ENCODE measurements at regions not wholly inside any gene's neighbourhood (a gene's known extent, or its start where the extent isn't known, plus 50 kb on each side); places are given as distances from the start of the nearest gene placed in this dataset.

DNA sequence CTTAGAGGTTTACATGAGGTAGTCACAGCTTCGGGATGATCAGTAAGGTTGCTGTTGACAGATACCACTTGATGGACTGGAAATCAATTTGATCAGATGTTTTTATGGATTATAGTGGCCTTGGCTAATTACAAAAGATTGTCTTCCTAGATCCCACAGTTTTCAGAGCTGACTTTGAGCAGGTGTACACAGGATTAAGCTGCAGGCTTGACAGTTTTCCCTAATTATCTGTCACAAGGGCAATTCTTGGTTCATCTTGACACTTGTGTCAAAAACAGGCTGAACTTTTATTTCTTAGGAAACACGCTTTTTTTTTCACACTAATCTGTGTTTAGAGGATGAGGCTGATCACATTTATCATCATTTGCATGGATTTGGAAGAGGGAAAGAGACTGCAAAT lies 824.0 kb upstream of the PIK3C3 start:
- no peak for DNase-seq (ENCODE audit: low read depth)
- no peak overlapping the region for H3K4me3 ChIP-seq (ENCODE audit: low read depth, low read length)

DNA sequence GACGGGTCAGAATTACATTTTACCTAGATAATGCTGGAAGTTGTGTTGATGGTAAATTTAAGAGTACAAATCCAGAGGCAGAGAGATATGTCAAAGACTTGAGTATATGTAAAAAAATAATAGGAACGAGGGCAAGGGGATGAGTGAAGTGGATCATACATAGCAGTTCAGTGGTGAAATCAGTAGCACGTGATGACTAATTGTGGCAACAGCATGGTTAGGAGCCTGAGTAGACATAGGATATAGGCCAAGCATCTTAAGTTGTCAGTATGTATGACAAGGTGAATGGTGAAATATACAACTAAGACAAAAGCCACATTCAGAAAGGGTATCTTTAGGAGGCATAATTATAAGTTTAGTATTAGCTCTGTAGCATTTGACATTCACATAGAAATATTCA lies 826.5 kb upstream of the PIK3C3 start:
- no peak for DNase-seq (ENCODE audit: low read depth)
- H3K4me3 ChIP-seq (ENCODE audit: low read depth, low read length) = no peak overlapping the region

DNA sequence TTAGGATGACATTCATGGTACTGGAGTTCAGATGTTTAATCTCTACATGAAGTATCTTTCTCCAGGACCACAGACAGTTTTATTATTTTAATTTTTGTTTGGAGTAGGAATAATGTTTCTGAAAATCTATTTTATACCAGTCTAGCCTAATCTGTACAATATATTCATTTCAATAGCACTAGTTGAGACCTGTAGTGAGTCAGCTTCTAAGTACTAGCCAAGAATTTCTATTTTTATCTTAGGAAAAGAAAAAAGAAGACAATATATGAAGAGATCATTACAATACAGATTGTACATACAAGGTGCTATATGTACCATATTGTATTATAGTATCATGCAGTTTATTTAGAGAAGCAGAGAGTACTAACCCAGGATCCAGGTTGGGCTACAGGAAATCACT lies 826.9 kb upstream of the PIK3C3 start:
- no peak for DNase-seq (ENCODE audit: low read depth)

DNA sequence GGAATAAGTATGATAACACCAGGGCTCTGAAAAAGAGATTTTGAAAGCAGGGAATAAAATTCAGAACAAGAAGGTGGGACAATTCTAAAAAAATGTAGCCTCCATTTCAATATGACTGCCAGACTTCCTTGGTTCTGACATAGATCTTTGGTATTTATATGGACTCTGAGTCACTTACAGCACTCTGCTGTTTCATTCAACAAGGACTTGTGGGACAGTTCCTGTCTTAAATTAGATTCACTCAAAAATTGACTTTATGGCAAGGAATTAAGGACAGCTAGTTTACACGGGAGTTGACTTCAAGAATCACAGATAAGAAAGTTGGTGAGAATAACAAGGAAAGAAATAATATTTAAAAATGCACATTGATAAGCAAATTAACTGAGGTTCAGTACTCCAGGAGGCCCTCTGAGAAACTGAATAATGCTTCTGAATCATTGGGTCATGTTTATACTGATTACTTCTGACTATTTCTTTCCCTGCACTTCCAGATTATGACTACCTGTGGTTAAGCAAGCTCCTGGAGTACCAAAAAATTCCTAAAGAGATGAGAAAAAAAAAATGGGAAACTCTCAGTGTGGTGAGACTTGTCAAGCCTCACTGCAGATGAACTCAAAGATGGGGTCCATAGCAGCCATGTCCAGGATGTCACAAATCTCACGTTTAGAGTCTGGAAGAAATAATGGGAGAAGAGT lies 828.3 kb upstream of the PIK3C3 start:
- no peak for DNase-seq (ENCODE audit: low read depth)

More for the DNA sequence above, 826.9 kb upstream of the PIK3C3 start:
- no peak overlapping the region for H3K4me3 ChIP-seq (ENCODE audit: low read depth, low read length)

DNA sequence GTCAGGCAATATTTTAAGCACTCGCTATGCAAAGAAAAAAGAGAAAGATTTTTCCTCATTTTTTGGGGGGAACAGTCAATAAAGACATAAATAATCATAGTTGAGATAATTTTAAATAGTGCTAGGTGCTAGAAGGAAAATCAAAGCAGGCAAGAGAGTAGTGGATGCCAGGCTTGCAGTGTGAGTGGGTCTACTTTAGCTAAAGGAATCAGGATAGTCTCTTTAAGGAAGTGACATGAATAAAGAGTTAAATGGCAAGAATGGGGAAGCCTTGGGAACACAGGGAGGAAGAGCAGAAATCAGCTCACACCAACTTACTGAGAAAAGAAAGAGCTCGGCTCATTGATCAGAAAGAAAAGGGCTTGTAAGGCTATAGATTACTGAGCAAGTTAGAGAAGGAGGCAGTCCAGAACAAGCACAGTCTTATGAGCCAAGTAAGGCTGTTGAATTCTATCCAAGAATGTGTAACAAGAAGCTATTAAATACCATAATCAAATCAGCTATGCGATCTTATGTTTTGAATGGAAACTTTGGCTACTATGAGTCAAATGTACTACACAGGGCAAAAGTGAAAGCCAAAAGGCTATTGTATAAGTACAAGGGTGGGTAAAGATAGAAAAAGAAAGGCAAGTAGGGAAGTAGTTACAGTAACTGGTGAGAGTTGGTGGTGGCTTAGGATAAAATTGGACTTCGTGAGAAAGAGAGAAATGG lies 833.8 kb upstream of the PIK3C3 start:
- peak; percentile 65 for DNase-seq (ENCODE audit: low read depth)
- no peak overlapping the region for H3K4me3 ChIP-seq (ENCODE audit: low read depth, low read length)

More for the DNA sequence above, 828.3 kb upstream of the PIK3C3 start:
- no peak overlapping the region for H3K4me3 ChIP-seq (ENCODE audit: low read depth, low read length)

DNA sequence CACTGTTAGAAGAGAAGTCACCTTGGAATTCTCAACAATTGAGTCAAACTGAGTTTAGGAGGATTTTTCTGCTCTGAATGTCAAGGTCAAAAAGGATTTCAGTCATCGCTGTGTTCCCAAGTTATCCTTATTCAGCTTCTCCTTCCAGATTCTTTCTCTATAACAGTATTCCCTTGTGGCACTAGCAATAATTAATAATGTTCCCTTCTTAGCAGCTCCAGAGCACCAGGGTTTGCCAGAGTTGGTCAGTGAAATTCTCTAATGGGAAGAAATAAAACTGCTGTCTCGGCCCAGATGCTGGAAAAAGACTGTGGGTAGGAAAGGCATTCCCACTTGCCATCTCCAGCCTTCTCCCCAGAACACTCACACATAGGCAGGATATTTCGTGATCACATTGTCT lies 836.0 kb upstream of the PIK3C3 start:
- H3K4me3 ChIP-seq (ENCODE audit: low read depth, low read length) = no peak overlapping the region
- DNase-seq (ENCODE audit: low read depth) = no peak

DNA sequence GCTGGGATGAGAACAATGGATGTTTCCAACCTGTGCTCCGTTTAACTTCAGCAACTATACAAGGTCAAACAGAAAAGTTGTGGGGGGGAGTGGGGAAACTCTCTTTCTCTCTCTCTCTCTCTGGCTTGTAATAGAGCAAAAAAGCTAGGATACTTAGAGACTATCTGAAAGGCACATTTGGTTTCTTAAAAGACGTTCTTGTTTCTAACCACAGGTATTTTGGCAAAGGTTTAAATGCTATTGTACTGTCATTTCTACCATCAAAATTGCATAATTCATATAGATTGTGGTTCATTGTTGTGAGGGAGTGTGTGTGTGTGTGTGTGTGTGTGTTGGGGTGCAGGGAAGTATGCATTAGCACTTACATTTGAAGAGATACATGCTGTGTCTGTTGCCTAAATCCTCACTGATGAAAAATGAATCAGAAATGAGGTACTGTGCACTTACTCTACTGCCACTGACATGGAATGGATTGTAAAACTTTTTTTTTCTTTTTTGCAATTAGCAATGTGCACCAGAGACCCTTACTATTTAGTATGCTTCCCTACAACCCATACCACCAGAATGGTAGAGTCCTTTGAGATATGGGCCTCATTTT lies 841.0 kb upstream of the PIK3C3 start:
- no peak overlapping the region for H3K4me3 ChIP-seq (ENCODE audit: low read depth, low read length)
- DNase-seq (ENCODE audit: low read depth) = peak; percentile 69

DNA sequence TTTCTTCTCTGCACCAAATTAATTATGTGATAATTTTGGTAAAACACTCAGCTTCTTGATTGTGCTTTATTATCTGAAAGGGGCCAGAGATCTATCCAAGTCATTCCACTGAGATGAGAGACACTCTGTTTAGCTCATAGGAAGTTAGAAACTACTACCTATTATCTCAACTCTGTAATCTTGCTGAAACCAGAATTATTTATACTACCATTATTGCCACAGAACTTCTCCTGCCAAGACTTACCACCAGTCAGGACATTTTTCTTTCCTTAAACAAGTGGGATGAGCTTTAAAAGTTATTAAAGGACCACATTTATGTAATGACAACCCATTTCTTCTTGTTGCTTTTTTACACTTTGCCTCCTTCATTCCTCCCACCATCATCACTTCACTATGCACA lies 855.6 kb upstream of the PIK3C3 start:
- H3K4me3 ChIP-seq (ENCODE audit: low read depth, low read length) = no peak overlapping the region
- no peak for DNase-seq (ENCODE audit: low read depth)

DNA sequence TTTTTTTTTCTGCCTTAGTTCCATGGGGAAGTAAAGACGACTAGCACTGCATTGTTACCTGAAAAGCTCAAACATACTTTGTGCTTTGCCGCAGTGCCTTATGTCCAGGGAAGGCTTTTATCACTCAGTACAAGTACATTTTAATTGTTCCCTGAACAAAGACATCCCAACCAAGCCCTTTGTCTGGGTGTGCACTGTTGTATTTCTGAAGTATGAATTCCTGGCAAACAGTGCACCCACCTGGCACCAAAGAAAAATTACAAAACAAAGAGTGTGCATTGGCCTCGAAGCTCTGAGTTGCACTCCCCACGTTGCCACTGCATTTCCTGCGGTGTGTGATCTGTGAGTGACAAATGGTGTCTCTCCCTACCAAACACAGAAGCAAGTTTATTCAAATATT lies 858.5 kb upstream of the PIK3C3 start:
- H3K4me3 ChIP-seq (ENCODE audit: low read depth, low read length) = no peak overlapping the region
- DNase-seq (ENCODE audit: low read depth) = peak; percentile 20

DNA sequence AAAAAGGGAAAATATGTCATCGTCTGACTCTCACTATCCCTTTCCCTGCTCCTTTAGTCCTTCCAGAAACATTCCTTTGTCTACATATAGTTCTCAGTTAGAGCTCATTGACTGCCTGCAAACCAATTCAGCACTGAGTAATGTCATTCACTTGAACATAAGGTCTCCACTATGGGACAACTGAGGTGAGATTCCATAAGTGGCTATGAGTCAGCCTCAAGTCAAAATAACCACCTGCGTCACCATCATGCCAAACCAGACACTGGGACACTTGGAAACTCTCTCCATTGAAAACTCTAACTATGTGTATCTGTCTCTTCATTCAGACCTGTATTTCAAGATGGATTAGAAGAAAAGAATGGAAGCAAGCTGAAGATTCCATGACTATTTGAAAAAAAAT lies 878.0 kb upstream of the PIK3C3 start:
- DNase-seq (ENCODE audit: low read depth) = no peak
- H3K4me3 ChIP-seq (ENCODE audit: low read depth, low read length) = no peak overlapping the region

DNA sequence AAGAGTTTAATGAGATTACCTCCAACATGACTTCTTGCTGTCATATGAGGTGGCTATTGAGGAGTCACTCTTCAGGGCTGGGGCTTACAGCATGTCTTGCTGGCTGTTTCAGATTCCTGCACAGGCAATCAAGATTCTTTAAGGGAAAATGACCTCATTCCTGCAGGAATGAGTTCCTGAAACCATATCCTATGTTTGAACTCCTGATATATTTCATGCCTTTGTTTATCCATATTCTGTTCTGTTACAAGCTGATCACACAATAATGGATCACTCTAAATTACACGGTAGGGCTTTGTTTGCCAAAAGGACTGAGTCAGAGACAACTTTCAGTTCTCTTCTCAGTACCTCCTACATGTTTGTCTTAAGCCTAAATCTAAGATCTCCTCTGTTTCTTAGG lies 879.8 kb upstream of the PIK3C3 start:
- H3K4me3 ChIP-seq (ENCODE audit: low read depth, low read length) = no peak overlapping the region
- DNase-seq (ENCODE audit: low read depth) = peak; percentile 63

DNA sequence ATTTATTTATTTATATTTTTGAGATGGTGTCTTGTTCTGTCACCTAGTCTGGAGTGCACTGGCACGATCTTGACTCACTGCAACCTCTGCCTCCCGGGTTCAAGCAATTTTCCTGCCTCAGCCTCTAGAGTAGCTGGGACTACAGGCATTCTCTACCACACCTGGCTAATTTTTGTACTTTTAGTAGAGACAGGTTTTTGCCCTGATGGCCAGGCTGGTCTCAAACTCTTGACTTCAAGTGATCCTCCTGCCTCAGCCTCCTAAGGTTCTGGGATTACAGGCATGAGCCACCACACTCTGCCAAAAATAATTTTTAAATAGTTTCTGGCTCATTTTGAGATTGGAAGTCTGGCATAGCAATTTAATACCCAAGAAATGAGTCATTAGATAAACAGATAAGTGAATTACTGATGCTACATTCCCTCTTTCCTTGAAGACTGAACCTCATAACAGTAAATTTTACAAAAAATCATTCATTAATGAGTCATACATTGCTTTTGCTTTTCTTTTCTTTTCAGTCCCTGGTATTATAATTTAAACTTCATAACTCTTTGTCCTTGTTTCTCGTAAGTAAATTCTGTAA lies 881.6 kb upstream of the PIK3C3 start:
- peak; percentile 45 for DNase-seq (ENCODE audit: low read depth)

DNA sequence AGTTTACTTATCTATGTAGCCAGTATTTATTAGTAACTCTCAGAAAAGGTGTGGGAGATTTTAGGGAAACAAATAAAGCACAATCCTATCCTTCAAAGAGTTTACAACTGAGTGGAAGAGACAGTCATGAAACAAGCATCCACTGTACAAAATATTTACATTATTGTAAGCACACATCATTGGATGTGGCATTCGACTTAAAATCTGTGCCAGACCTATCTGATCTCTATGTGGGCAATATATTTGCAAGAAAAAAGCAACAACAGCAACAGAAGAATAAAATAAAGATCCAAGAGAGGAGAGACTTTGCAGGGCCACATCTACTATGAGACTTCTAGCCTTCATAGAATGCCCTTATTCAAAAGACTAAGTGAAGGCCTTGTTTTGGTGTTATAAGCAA lies 882.1 kb upstream of the PIK3C3 start:
- DNase-seq (ENCODE audit: low read depth) = no peak
- no peak overlapping the region for H3K4me3 ChIP-seq (ENCODE audit: low read depth, low read length)

More for the DNA sequence above, 881.6 kb upstream of the PIK3C3 start:
- no peak overlapping the region for H3K4me3 ChIP-seq (ENCODE audit: low read depth, low read length)

DNA sequence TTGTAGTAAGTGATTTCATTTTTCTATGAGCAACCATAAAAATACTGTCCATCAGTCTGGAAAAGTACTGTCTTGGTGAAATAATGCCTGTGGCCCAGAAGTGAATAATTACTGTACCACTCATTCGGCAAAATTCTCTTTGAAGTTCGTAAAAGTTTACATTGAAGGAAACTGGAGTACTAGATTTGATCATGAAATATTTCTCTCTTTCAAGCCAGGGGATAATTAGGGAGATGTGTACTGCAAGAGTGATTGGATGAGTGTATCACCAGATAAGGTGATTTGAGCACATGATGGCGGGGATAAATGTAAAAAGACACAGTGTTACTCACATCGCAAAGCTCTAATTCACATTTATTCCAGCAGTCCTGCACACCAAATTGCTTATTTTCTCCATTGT lies 883.2 kb upstream of the PIK3C3 start:
- no peak for DNase-seq (ENCODE audit: low read depth)
- H3K4me3 ChIP-seq (ENCODE audit: low read depth, low read length) = no peak overlapping the region

DNA sequence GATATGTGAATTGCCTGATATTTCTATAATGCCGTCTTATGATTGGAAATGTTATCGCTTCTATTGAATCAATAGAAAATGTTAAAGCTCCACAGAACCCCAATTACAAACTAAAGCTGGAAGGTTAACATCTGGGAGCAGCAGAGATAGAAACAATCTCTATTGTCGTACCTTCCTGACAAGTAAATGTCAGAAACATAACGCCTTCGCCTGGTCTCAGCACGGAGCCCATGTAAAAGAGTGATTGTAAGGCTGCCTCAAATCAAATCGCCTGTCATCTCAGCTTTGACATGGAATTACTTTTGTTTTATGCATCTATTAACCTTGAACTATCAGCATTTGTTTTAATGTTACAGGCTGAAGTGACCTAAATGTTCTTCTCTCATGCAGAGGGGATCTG lies 885.9 kb upstream of the PIK3C3 start:
- DNase-seq (ENCODE audit: low read depth) = no peak
- no peak overlapping the region for H3K4me3 ChIP-seq (ENCODE audit: low read depth, low read length)

DNA sequence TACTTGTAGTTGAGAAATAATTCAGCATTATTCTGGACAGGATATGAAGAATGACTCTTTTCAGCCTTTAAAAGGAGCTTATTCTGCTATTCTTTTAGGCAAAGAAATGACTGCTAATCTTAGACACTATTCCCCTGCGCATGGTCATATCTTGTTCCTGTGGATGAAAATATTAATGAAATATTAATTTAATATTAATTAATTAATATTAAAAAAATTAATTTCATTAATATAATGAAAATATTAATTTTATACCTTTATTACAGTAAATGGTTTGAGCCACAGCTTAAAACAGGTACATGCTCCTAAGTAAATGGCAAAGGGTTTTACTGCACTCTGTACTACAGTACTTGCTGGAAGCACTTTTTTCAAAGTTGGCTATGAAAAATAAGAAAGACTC lies 890.1 kb upstream of the PIK3C3 start:
- H3K4me3 ChIP-seq (ENCODE audit: low read depth, low read length) = no peak overlapping the region
- no peak for DNase-seq (ENCODE audit: low read depth)

DNA sequence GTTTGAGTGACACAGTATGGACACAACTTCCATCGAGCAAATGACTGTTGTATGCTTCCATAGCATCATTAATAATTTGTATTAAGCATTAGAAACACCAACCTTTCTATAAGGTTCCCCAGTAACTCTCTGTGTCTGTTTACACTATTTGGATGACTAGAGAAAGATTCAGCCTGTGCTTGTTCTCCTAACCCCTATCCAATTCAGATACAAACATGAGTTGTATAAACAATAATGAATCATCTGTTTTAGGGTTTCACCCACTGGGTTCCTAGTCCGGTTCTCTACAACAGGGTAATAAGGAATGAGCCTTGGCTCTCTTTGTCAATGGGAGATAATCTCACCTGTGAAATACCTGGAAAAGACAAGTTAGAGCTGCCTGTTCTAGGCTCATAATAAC lies 894.1 kb upstream of the PIK3C3 start:
- DNase-seq (ENCODE audit: low read depth) = no peak
- no peak overlapping the region for H3K4me3 ChIP-seq (ENCODE audit: low read depth, low read length)

DNA sequence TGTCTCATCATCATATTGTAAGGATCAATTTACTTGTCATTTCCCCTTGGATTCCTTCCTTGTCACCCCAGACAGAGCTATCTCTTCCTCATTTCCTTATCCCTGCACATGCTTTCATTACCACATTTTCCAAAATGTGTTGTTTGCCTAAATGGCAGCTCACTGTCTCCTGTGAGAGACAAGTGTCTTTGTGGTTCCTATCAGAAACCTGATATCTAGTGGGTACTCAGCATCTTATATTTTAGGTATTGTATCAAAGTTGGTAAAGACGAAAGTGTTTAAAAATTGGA lies 896.0 kb upstream of the PIK3C3 start:
- no peak for DNase-seq (ENCODE audit: low read depth)
- H3K4me3 ChIP-seq (ENCODE audit: low read depth, low read length) = no peak overlapping the region

DNA sequence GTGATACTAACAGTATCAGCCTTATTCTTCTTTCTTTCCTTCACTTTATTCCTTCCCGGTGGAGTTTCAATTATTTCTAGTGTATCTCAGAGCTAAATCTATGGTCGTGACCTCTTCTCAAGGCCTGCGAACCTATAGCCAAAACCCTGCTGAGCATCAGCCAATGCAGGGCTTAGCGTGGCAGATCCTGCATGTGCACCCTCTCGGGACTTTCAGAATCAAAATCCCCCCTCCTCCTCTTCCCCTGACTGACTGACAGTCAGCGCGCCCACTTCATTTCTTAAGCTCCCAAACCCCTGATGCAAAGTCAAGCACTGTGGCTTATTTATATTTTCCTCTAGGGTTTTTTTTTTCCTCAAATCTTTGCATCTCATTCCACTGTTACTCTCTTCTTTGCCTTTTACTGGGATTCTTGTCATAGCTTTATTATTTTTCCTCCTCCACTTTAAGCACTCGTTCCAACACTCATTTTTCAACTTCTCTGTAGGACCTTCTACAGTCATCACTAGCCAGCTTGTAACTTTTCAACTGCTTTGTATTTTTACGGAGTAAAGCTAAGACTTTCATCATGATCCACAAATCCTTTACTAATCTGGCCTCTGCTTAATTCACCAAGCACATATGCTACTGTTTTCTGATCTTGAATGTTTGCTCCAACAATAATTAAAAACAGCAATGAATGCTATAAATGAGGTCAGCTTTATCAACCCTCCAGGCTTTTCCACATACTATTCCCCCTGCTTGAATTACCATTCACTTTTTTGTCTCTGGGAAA lies 896.5 kb upstream of the PIK3C3 start:
- DNase-seq (ENCODE audit: low read depth) = no peak
- no peak overlapping the region for H3K4me3 ChIP-seq (ENCODE audit: low read depth, low read length)

DNA sequence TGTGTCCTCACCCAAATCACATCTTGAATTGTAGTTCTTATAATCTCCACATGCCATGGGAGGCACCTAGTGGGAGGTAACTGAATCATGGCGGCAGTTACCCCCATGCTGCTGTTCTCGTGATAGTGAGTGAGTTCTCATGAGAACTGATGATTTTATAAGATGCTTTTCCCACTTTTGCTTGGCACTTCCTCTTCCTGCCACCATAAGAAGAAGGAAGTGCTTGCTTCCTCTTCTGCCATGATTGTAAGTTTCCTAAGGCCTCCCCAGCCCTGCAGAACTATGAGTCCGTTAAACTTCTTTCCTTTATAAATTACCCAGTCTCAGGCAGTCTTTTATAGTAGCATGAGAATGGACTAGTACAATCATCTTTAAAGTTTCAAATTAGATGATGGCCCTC lies 902.4 kb upstream of the PIK3C3 start:
- no peak for DNase-seq (ENCODE audit: low read depth)

More for the DNA sequence above, 902.4 kb upstream of the PIK3C3 start:
- no peak overlapping the region for H3K4me3 ChIP-seq (ENCODE audit: low read depth, low read length)

Measured in skeletal muscle cell (primary cell).